SK-N-SH (cell line): ENCODE measurements at regions not wholly inside any gene's neighbourhood (a gene's known extent, or its start where the extent isn't known, plus 50 kb on each side); places are given as distances from the start of the nearest gene placed in this dataset.

Source experiments
- CTCF ChIA-PET: fragments of 300-600, 350-600 bp; formaldehyde crosslinking; extraction: SDS; loops from one replicate; lab custom pipeline; 2021; lab: Yijun Ruan, JAX
- POLR2A ChIA-PET: fragments of 350-600 bp; sonication (Branson Sonifier 250); formaldehyde crosslinking; extraction: SDS; loops from one replicate; lab custom pipeline; 2020; ENCODE audit warnings: antibody characterized with exemption, inconsistent platforms; lab: Yijun Ruan, JAX
- DNase-seq: peaks from one replicate; pipeline ENCODE4 v3.0.0; 2012
- H2AFZ ChIP-seq: fragments of 200-600 bp; sonication (generic); 2 replicates; pipeline ENCODE4 v1.8.1; 2016; ENCODE audit warnings: antibody characterized with exemption, mild to moderate bottlenecking, low read depth
- H3F3A ChIP-seq: fragments of 200-600 bp; sonication (generic); replicated peaks from 2 replicates; pipeline ENCODE3; 2016; ENCODE audit warnings: antibody characterized with exemption, mild to moderate bottlenecking; ENCODE audit not compliant: insufficient read depth
- H3K27ac ChIP-seq, 2 experiments: fragments of 200-500 bp in 1 of 2; fragments of 200-600 bp in 1 of 2; sonication (Bioruptor generic) in 1 of 2; sonication (generic), shearing (Covaris generic) in 1 of 2; 2 replicates each; pipeline versions ENCODE4 v1.5.1 to v1.6.1; 2014 to 2016; ENCODE audit warnings: low read depth in 2 of 2, inconsistent platforms in 1 of 2, low read length in 1 of 2, mild to moderate bottlenecking in 1 of 2, mixed read lengths in 1 of 2
- H3K27me3 ChIP-seq: fragments of 200-600 bp; sonication (generic), shearing (Covaris generic); 2 replicates; pipeline ENCODE4 v1.6.1; 2016; ENCODE audit warnings: mixed run types; ENCODE audit not compliant: insufficient read depth
- H3K36me3 ChIP-seq, 2 experiments: fragments of 200-500 bp in 1 of 2; fragments of 200-600 bp in 1 of 2; sonication (Bioruptor generic) in 1 of 2; sonication (generic) in 1 of 2; replicated peaks in 1 of 2; 2 replicates each; pipeline versions ENCODE3 to v1.5.1; 2014 to 2016; ENCODE audit warnings: low read length in 1 of 2, mild to moderate bottlenecking in 1 of 2; ENCODE audit not compliant: insufficient read depth in 2 of 2, control insufficient read depth in 1 of 2
- H3K4me1 ChIP-seq, 2 experiments: fragments of 200-500 bp in 1 of 2; fragments of 200-600 bp in 1 of 2; sonication (Bioruptor generic) in 1 of 2; sonication (generic), shearing (Covaris generic) in 1 of 2; 2 replicates each; pipeline versions ENCODE4 v1.5.1 to v1.6.1; 2014 to 2016; ENCODE audit warnings: low read depth in 1 of 2, low read length in 1 of 2, mixed run types in 1 of 2; ENCODE audit not compliant: insufficient read depth in 2 of 2, control insufficient read depth in 1 of 2
- H3K4me2 ChIP-seq: fragments of 200-600 bp; sonication (generic), shearing (Covaris generic); 2 replicates; pipeline ENCODE4 v1.6.1; 2017; ENCODE audit warnings: mixed run types
- H3K4me3 ChIP-seq, 2 experiments: fragments of 200-500 bp in 1 of 2; fragments of 200-600 bp in 1 of 2; sonication (Bioruptor generic) in 1 of 2; sonication (generic), shearing (Covaris generic) in 1 of 2; 2 replicates each; pipeline versions ENCODE4 v1.5.1 to v1.8.1; 2014 to 2016; ENCODE audit warnings: low read depth in 2 of 2, inconsistent platforms in 1 of 2, low read length in 1 of 2, mild to moderate bottlenecking in 1 of 2, mixed read lengths in 1 of 2, moderate library complexity in 1 of 2
- H3K79me2 ChIP-seq: fragments of 200-600 bp; sonication (generic); 2 replicates; pipeline ENCODE4 v1.8.1; 2017; ENCODE audit warnings: mild to moderate bottlenecking; ENCODE audit not compliant: insufficient read depth
- H3K9ac ChIP-seq: fragments of 200-600 bp; sonication (generic); 2 replicates; pipeline ENCODE4 v1.6.1; 2017; ENCODE audit warnings: mixed run types
- H3K9me2 ChIP-seq: fragments of 200-600 bp; sonication (generic); 2 replicates; pipeline ENCODE4 v1.6.1; 2017; ENCODE audit warnings: mixed run types
- H3K9me3 ChIP-seq: fragments of 200-600 bp; sonication (generic); 2 replicates; pipeline ENCODE4 v1.6.1; 2017; ENCODE audit warnings: mixed run types, mild to moderate bottlenecking, moderate library complexity
- H4K20me1 ChIP-seq: fragments of 200-600 bp; sonication (generic); 2 replicates; pipeline ENCODE4 v1.6.1; 2017; ENCODE audit warnings: mild to moderate bottlenecking, mixed run types; ENCODE audit not compliant: insufficient read depth
- ELF1 ChIP-seq: IDR thresholded peaks from 2 replicates; pipeline ENCODE4 v1.4.0; 2012
- EP300 ChIP-seq, 2 experiments: IDR thresholded peaks; 2 replicates each; pipeline versions ENCODE4 v1.4.0 to v1.6.1; 2012; ENCODE audit warnings: borderline replicate concordance in 1 of 2, low read depth in 1 of 2, low read length in 1 of 2
- FOXM1 ChIP-seq: IDR thresholded peaks from 2 replicates; pipeline ENCODE4 v1.4.0; 2012; ENCODE audit warnings: low read depth, mild to moderate bottlenecking
- GABPA ChIP-seq: IDR thresholded peaks from 2 replicates; pipeline ENCODE4 v1.4.0; 2012; ENCODE audit warnings: low read depth, mild to moderate bottlenecking
- GATA2 ChIP-seq: sonication (generic); formaldehyde crosslinking; IDR thresholded peaks from 2 replicates; pipeline ENCODE4 v1.5.0; 2020; ENCODE audit warnings: mild to moderate bottlenecking, missing genetic modification reagents
- JUND ChIP-seq: IDR thresholded peaks from 2 replicates; pipeline ENCODE4 v1.4.0; 2012
- MAX ChIP-seq: IDR thresholded peaks from 2 replicates; pipeline ENCODE4 v1.4.0; 2012; ENCODE audit warnings: low read depth
- MEF2A ChIP-seq: IDR thresholded peaks from 2 replicates; pipeline ENCODE4 v1.4.0; 2012; ENCODE audit warnings: low read depth, borderline replicate concordance
- NRF1 ChIP-seq: IDR thresholded peaks from 2 replicates; pipeline ENCODE4 v1.6.1; 2012; ENCODE audit warnings: low read depth, mild to moderate bottlenecking, low read length
- PBX3 ChIP-seq: IDR thresholded peaks from 2 replicates; pipeline ENCODE4; 2012
- RCOR1 ChIP-seq: fragments of 150-350 bp; IDR thresholded peaks from 2 replicates; pipeline ENCODE4 v1.6.1; 2017; ENCODE audit warnings: antibody characterized with exemption, low read length
- REST ChIP-seq: IDR thresholded peaks from 2 replicates; pipeline ENCODE4 v1.6.1; 2012; ENCODE audit warnings: mild to moderate bottlenecking, low read depth, low read length, moderate library complexity
- RFX5 ChIP-seq: IDR thresholded peaks from 2 replicates; pipeline ENCODE4 v1.6.1; 2012; ENCODE audit warnings: mild to moderate bottlenecking, improper control_type of control experiment, low read length
- SIN3A ChIP-seq: IDR thresholded peaks from 2 replicates; pipeline ENCODE4 v1.6.1; 2012; ENCODE audit warnings: low read depth, mild to moderate bottlenecking, low read length, moderate library complexity, borderline replicate concordance
- SMC3 ChIP-seq: IDR thresholded peaks from 2 replicates; pipeline ENCODE4 v1.6.1; 2012; ENCODE audit warnings: low read depth, low read length, improper control_type of control experiment
- TEAD4 ChIP-seq: IDR thresholded peaks from 2 replicates; pipeline ENCODE4 v1.4.0; 2012; ENCODE audit warnings: mild to moderate bottlenecking, borderline replicate concordance; ENCODE audit not compliant: insufficient read depth
- USF1 ChIP-seq: IDR thresholded peaks from 2 replicates; pipeline ENCODE4 v1.4.0; 2012; ENCODE audit warnings: low read depth, borderline replicate concordance
- USF2 ChIP-seq: fragments of 150-350 bp; IDR thresholded peaks from 2 replicates; pipeline ENCODE4 v1.6.1; 2017; ENCODE audit warnings: antibody characterized with exemption, low read length, low read depth, borderline replicate concordance
- WGBS: methylation state at CpG from one replicate; pipeline ENCODE4 v1.1.6; 2017; ENCODE audit warnings: low lambda C conversion rate; 5-methylcytosine and 5-hydroxymethylcytosine counted together

GRCh38 chr13:54687173-54687572, 1658.6 kb downstream of the OLFM4 start:
- POLR2A ChIA-PET, result no interaction called here
- H3K4me3 ChIP-seq, result no peak overlapping the region
- H3K27me3 ChIP-seq, result no peaks in the 10 kb centered on the region
- no peak overlapping the region for H2AFZ ChIP-seq
- no peaks in the 10 kb centered on the region for H3K36me3 ChIP-seq
- no peaks in the 10 kb centered on the region for H3K79me2 ChIP-seq
- TF ChIP-seq RFX5, result no peak
- TF ChIP-seq EP300 (IDR thresholded peaks at IDR 0.05; ENCODE audit: borderline replicate concordance in 1 of 2, low read depth in 1 of 2, low read length in 1 of 2), result no peak
- TF ChIP-seq SIN3A, result no peak
- TF ChIP-seq PBX3, result no peak
- no peak for TF ChIP-seq ELF1
- no peak for TF ChIP-seq SMC3
- TF ChIP-seq MEF2A, result no peak
- no peak for TF ChIP-seq REST
- TF ChIP-seq TEAD4, result no peak
- TF ChIP-seq USF2, result no peak
- no peak for TF ChIP-seq GATA2 (CRISPR knock-in tag)
- TF ChIP-seq GABPA, result no peak
- no peak for TF ChIP-seq FOXM1
- TF ChIP-seq RCOR1, result no peak
- no peak for TF ChIP-seq JUND
- no peak for TF ChIP-seq NRF1
- TF ChIP-seq USF1, result no peak
- no peak for TF ChIP-seq MAX
- no peak overlapping the region for H3K9ac ChIP-seq
- H4K20me1 ChIP-seq, result no peaks in the 10 kb centered on the region
- H3K4me1 ChIP-seq, result no peaks in the 10 kb centered on the region
- DNase-seq, result no peak
- peaks cover 4% of the 10 kb centered on the region for H3K9me3 ChIP-seq
- no peak overlapping the region for H3K4me2 ChIP-seq
- CTCF ChIA-PET, result no interaction called here
- H3K27ac ChIP-seq, result no peak overlapping the region
- no peaks in the 10 kb centered on the region for H3F3A ChIP-seq
- WGBS, result 0% methylated on average over 1 of the region's 1 CpG
- no peaks in the 10 kb centered on the region for H3K9me2 ChIP-seq
